ENCODE measurements at regions not wholly inside any gene's neighbourhood (a gene's known extent, or its start where the extent isn't known, plus 50 kb on each side); places are given as distances from the start of the nearest gene placed in this dataset.

DNA sequence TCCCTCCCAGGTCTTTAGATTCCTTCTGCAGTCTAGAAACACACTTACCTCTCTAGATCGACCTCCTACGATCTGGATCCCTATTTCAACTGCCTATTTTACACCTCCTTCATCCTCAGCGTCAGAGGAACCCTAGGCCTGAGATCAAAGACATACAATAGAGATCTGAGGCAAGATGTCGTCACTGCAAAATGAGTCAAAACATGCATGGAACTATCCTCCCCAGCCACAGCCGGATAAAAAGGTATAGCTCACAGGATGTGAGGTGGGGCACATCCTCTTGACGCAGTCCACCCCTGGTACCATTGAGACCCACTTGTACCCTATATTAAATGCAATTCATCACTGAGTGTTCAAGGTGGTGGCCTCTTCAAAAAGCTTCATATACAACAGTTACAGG lies 63.7 kb upstream of the DNAJC10 start:
- TF ChIP-seq, protein P1, sequence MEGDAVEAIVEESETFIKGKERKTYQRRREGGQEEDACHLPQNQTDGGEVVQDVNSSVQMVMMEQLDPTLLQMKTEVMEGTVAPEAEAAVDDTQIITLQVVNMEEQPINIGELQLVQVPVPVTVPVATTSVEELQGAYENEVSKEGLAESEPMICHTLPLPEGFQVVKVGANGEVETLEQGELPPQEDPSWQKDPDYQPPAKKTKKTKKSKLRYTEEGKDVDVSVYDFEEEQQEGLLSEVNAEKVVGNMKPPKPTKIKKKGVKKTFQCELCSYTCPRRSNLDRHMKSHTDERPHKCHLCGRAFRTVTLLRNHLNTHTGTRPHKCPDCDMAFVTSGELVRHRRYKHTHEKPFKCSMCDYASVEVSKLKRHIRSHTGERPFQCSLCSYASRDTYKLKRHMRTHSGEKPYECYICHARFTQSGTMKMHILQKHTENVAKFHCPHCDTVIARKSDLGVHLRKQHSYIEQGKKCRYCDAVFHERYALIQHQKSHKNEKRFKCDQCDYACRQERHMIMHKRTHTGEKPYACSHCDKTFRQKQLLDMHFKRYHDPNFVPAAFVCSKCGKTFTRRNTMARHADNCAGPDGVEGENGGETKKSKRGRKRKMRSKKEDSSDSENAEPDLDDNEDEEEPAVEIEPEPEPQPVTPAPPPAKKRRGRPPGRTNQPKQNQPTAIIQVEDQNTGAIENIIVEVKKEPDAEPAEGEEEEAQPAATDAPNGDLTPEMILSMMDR (IDR thresholded peaks at IDR 0.05), result no peak
- TF ChIP-seq POLR2A (IDR thresholded peaks at IDR 0.05), result no peak
